AG10803 (cell line): ENCODE measurements at regions not wholly inside any gene's neighbourhood (a gene's known extent, or its start where the extent isn't known, plus 50 kb on each side); places are given as distances from the start of the nearest gene placed in this dataset.

Experiments
- DNase-seq: peaks from one replicate; pipeline ENCODE4 v3.0.0; 2010; ENCODE audit warnings: low read depth
- H3K4me3 ChIP-seq: 2 replicates; pipeline ENCODE4 v1.5.1; 2011; ENCODE audit warnings: mild to moderate bottlenecking, low read length, control low read depth
- CTCF ChIP-seq: conservative IDR thresholded peaks from 2 replicates; pipeline ENCODE4 v1.5.1; 2011; ENCODE audit warnings: mild to moderate bottlenecking, low read length, control low read depth, inconsistent platforms

GRCh38 chr1:96357141-96357765 lies 364.3 kb upstream of the PTBP2 start:
- no peak for TF ChIP-seq CTCF
- DNase-seq, result no peak
- H3K4me3 ChIP-seq, result no peak overlapping the region

GRCh38 chr1:96358057-96358456 lies 363.5 kb upstream of the PTBP2 start:
- TF ChIP-seq CTCF, result no peak
- DNase-seq, result no peak
- no peak overlapping the region for H3K4me3 ChIP-seq

- TF ChIP-seq CTCF, result no peak
- DNase-seq, result peak; percentile 56
Measured at GRCh38 chr1:96360036-96360795, 361.4 kb upstream of the PTBP2 start.

GRCh38 chr1:96361271-96361856 lies 360.2 kb upstream of the PTBP2 start:
- H3K4me3 ChIP-seq, result no peak overlapping the region
- DNase-seq, result no peak
- TF ChIP-seq CTCF, result no peak

More at GRCh38 chr1:96360036-96360795, 361.4 kb upstream of the PTBP2 start:
- no peak overlapping the region for H3K4me3 ChIP-seq

GRCh38 chr1:96361961-96362360 lies 359.6 kb upstream of the PTBP2 start:
- no peak for TF ChIP-seq CTCF
- no peak for DNase-seq
- no peak overlapping the region for H3K4me3 ChIP-seq

GRCh38 chr1:96362623-96363022 lies 359.0 kb upstream of the PTBP2 start:
- TF ChIP-seq CTCF, result no peak
- peak; percentile 97 for DNase-seq
- no peak overlapping the region for H3K4me3 ChIP-seq

GRCh38 chr1:96363826-96364225 lies 357.8 kb upstream of the PTBP2 start:
- DNase-seq, result no peak
- no peak for TF ChIP-seq CTCF
- no peak overlapping the region for H3K4me3 ChIP-seq
